ENCODE measurements at regions not wholly inside any gene's neighbourhood (a gene's known extent, or its start where the extent isn't known, plus 50 kb on each side); places are given as distances from the start of the nearest gene placed in this dataset.

DNA sequence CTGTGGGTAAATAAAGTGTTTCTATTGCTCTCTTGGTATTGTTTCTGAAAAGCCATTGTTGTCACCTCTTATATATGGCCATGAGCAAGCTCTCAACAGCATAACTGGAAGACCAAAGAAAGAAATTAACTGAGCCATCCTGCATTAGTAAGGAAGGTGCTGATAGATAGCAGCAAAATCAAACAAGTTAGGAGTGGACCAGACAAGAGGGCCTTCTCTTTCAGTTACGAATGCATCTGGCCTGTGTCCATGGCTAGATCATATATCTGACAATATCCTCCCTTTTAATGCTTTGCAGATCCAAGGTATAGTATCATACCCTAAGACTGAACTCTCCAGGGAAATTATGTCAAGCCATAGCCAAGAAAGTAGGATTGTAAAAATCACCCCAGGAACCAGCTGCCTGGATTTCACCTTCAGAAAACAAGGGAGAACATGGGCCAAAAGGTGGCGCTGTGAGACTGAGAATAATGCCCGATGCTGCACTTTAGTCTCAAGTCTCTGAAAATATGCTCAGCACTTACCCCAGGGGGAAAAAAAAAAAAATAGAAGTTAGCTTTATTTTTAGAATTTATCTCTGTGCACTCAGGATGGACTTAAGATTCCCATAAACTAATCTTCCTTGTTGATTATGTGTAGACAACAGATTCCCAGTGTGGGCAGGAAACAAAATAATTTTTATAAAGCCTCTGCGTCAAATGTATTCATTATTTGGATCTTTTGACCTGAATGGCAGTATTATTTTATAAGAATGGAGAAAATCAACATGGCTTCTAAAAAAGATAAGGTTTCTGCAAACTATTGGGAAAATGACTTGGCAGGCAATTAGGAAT is 415.1 kb downstream of the ETS1 start:
- Histone ChIP-seq H3K36me3 (ENCODE audit: insufficient read depth, insufficient read length, low read length) (no peaks in the 10 kb centered on the region), H3K4me1 (ENCODE audit: insufficient read depth, insufficient read length) (no peaks in the 10 kb centered on the region), H3K9ac (ENCODE audit: insufficient read length, low read depth) (no peak overlapping the region), H3K27me3 (ENCODE audit: insufficient read depth, insufficient read length) (no peaks in the 10 kb centered on the region), H3K4me3 (ENCODE audit: insufficient read length, low read depth) (no peak overlapping the region), H3K9me3 (ENCODE audit: insufficient read depth, low read length) (no peaks in the 10 kb centered on the region)
- no peak for TF ChIP-seq SUZ12 (IDR thresholded peaks at IDR 0.05; ENCODE audit: extremely low read depth, insufficient read depth, insufficient read length)
- no peak for TF ChIP-seq ZNF274 (IDR thresholded peaks at IDR 0.05; ENCODE audit: low read depth, low read length)
- TF ChIP-seq YY1 (IDR thresholded peaks at IDR 0.05; ENCODE audit: insufficient read depth, insufficient read length): no peak
- peak; percentile 82 for DNase-seq (ENCODE audit: low read depth, low spot score)

- DNase-seq (ENCODE audit: low read depth, low spot score): no peak
- Histone ChIP-seq H3K4me1 (ENCODE audit: insufficient read depth, insufficient read length) (no peaks in the 10 kb centered on the region), H3K27me3 (ENCODE audit: insufficient read depth, insufficient read length) (no peaks in the 10 kb centered on the region), H3K36me3 (ENCODE audit: insufficient read depth, insufficient read length, low read length) (no peaks in the 10 kb centered on the region), H3K9me3 (ENCODE audit: insufficient read depth, low read length) (no peaks in the 10 kb centered on the region), H3K9ac (ENCODE audit: insufficient read length, low read depth) (no peak overlapping the region), H3K4me3 (ENCODE audit: insufficient read length, low read depth) (no peak overlapping the region)
- TF ChIP-seq SUZ12 (IDR thresholded peaks at IDR 0.05; ENCODE audit: extremely low read depth, insufficient read depth, insufficient read length) (no peak), YY1 (IDR thresholded peaks at IDR 0.05; ENCODE audit: insufficient read depth, insufficient read length) (no peak), ZNF274 (IDR thresholded peaks at IDR 0.05; ENCODE audit: low read depth, low read length) (no peak)
Measured at GRCh38 chr11:128171506-128171905, 415.9 kb downstream of the ETS1 start.

GRCh38 chr11:128165572-128165971 is 421.8 kb downstream of the ETS1 start:
- Histone ChIP-seq H3K9me3 (ENCODE audit: insufficient read depth, low read length) (no peaks in the 10 kb centered on the region), H3K36me3 (ENCODE audit: insufficient read depth, insufficient read length, low read length) (no peaks in the 10 kb centered on the region), H3K4me3 (ENCODE audit: insufficient read length, low read depth) (no peak overlapping the region), H3K4me1 (ENCODE audit: insufficient read depth, insufficient read length) (no peaks in the 10 kb centered on the region), H3K27me3 (ENCODE audit: insufficient read depth, insufficient read length) (no peaks in the 10 kb centered on the region), H3K9ac (ENCODE audit: insufficient read length, low read depth) (no peak overlapping the region)
- no peak for TF ChIP-seq YY1 (IDR thresholded peaks at IDR 0.05; ENCODE audit: insufficient read depth, insufficient read length)
- no peak for TF ChIP-seq SUZ12 (IDR thresholded peaks at IDR 0.05; ENCODE audit: extremely low read depth, insufficient read depth, insufficient read length)
- TF ChIP-seq ZNF274 (IDR thresholded peaks at IDR 0.05; ENCODE audit: low read depth, low read length): no peak
- no peak for DNase-seq (ENCODE audit: low read depth, low spot score)

GRCh38 chr11:128164080-128164741 is 423.1 kb downstream of the ETS1 start:
- Histone ChIP-seq H3K4me3 (ENCODE audit: insufficient read length, low read depth) (no peak overlapping the region), H3K27me3 (ENCODE audit: insufficient read depth, insufficient read length) (no peaks in the 10 kb centered on the region), H3K9me3 (ENCODE audit: insufficient read depth, low read length) (no peaks in the 10 kb centered on the region), H3K36me3 (ENCODE audit: insufficient read depth, insufficient read length, low read length) (no peaks in the 10 kb centered on the region), H3K4me1 (ENCODE audit: insufficient read depth, insufficient read length) (no peaks in the 10 kb centered on the region), H3K9ac (ENCODE audit: insufficient read length, low read depth) (no peak overlapping the region)
- no peak for DNase-seq (ENCODE audit: low read depth, low spot score)
- TF ChIP-seq YY1 (IDR thresholded peaks at IDR 0.05; ENCODE audit: insufficient read depth, insufficient read length): no peak
- no peak for TF ChIP-seq SUZ12 (IDR thresholded peaks at IDR 0.05; ENCODE audit: extremely low read depth, insufficient read depth, insufficient read length)
- no peak for TF ChIP-seq ZNF274 (IDR thresholded peaks at IDR 0.05; ENCODE audit: low read depth, low read length)

- DNase-seq (ENCODE audit: low read depth, low spot score): no peak
- no peak for TF ChIP-seq YY1 (IDR thresholded peaks at IDR 0.05; ENCODE audit: insufficient read depth, insufficient read length)
- TF ChIP-seq SUZ12 (IDR thresholded peaks at IDR 0.05; ENCODE audit: extremely low read depth, insufficient read depth, insufficient read length): no peak
- TF ChIP-seq ZNF274 (IDR thresholded peaks at IDR 0.05; ENCODE audit: low read depth, low read length): no peak
Measured at GRCh38 chr11:128161994-128162393, 425.4 kb downstream of the ETS1 start.

GRCh38 chr11:128161436-128161835 is 425.9 kb downstream of the ETS1 start:
- H3K27me3 ChIP-seq (ENCODE audit: insufficient read depth, insufficient read length): no peaks in the 10 kb centered on the region
- no peaks in the 10 kb centered on the region for H3K9me3 ChIP-seq (ENCODE audit: insufficient read depth, low read length)
- H3K36me3 ChIP-seq (ENCODE audit: insufficient read depth, insufficient read length, low read length): no peaks in the 10 kb centered on the region
- DNase-seq (ENCODE audit: low read depth, low spot score): no peak
- TF ChIP-seq YY1 (IDR thresholded peaks at IDR 0.05; ENCODE audit: insufficient read depth, insufficient read length) (no peak), SUZ12 (IDR thresholded peaks at IDR 0.05; ENCODE audit: extremely low read depth, insufficient read depth, insufficient read length) (no peak), ZNF274 (IDR thresholded peaks at IDR 0.05; ENCODE audit: low read depth, low read length) (no peak)
- H3K4me1 ChIP-seq (ENCODE audit: insufficient read depth, insufficient read length): no peaks in the 10 kb centered on the region
- no peak overlapping the region for H3K4me3 ChIP-seq (ENCODE audit: insufficient read length, low read depth)
- no peak overlapping the region for H3K9ac ChIP-seq (ENCODE audit: insufficient read length, low read depth)

More at GRCh38 chr11:128161994-128162393, 425.4 kb downstream of the ETS1 start:
- Histone ChIP-seq H3K9me3 (ENCODE audit: insufficient read depth, low read length) (no peaks in the 10 kb centered on the region), H3K4me3 (ENCODE audit: insufficient read length, low read depth) (no peak overlapping the region), H3K4me1 (ENCODE audit: insufficient read depth, insufficient read length) (no peaks in the 10 kb centered on the region), H3K36me3 (ENCODE audit: insufficient read depth, insufficient read length, low read length) (no peaks in the 10 kb centered on the region), H3K27me3 (ENCODE audit: insufficient read depth, insufficient read length) (no peaks in the 10 kb centered on the region), H3K9ac (ENCODE audit: insufficient read length, low read depth) (no peak overlapping the region)

GRCh38 chr11:128158860-128159259 is 428.5 kb downstream of the ETS1 start:
- no peaks in the 10 kb centered on the region for H3K36me3 ChIP-seq (ENCODE audit: insufficient read depth, insufficient read length, low read length)
- H3K4me3 ChIP-seq (ENCODE audit: insufficient read length, low read depth): no peak overlapping the region
- H3K27me3 ChIP-seq (ENCODE audit: insufficient read depth, insufficient read length): no peaks in the 10 kb centered on the region
- H3K9ac ChIP-seq (ENCODE audit: insufficient read length, low read depth): no peak overlapping the region
- DNase-seq (ENCODE audit: low read depth, low spot score): no peak
- no peaks in the 10 kb centered on the region for H3K4me1 ChIP-seq (ENCODE audit: insufficient read depth, insufficient read length)
- TF ChIP-seq ZNF274 (IDR thresholded peaks at IDR 0.05; ENCODE audit: low read depth, low read length) (no peak), SUZ12 (IDR thresholded peaks at IDR 0.05; ENCODE audit: extremely low read depth, insufficient read depth, insufficient read length) (no peak), YY1 (IDR thresholded peaks at IDR 0.05; ENCODE audit: insufficient read depth, insufficient read length) (no peak)
- H3K9me3 ChIP-seq (ENCODE audit: insufficient read depth, low read length): no peaks in the 10 kb centered on the region
